Lung (tissue), 11 donors: ENCODE measurements at regions not wholly inside any gene's neighbourhood (a gene's known extent, or its start where the extent isn't known, plus 50 kb on each side); places are given as distances from the start of the nearest gene placed in this dataset.
"Not testable (repeated sequence)": the region's sequence is repeated elsewhere in the genome, so short reads cannot be mapped to it uniquely, and the experiment has no call there.

Experiments
- ATAC-seq: fragments of 200-7000 bp; cut with Tn5 transposase; one replicate; pipeline ENCODE4 v1.9.1; 2020; ENCODE audit warnings: moderate number of reproducible peaks; ENCODE audit not compliant: insufficient read depth, low FRiP score
- DNase-seq, 3 donors: peaks; one replicate each; pipeline ENCODE4 v3.0.0-alpha.2; 2013 to 2017
- H3K27ac ChIP-seq, 2 donors: one replicate each; pipeline ENCODE4 v1.5.1; 2013; ENCODE audit warnings: mild to moderate bottlenecking in 2 of 2, moderate library complexity in 2 of 2, control low read depth in 1 of 2, inconsistent platforms in 1 of 2, low read depth in 1 of 2, low read length in 1 of 2
- H3K27me3 ChIP-seq, 3 donors: one replicate each; pipeline ENCODE4 v1.5.1; 2013; ENCODE audit warnings: low read length in 2 of 3; ENCODE audit not compliant: control insufficient read depth in 3 of 3, insufficient read depth in 3 of 3
- H3K36me3 ChIP-seq, 4 donors: one replicate each; pipeline ENCODE4 v1.5.1; 2013; ENCODE audit warnings: low read length in 4 of 4, mild to moderate bottlenecking in 1 of 4, moderate library complexity in 1 of 4; ENCODE audit not compliant: control insufficient read depth in 4 of 4, insufficient read depth in 4 of 4
- H3K4me1 ChIP-seq, 5 donors: one replicate each; pipeline ENCODE4 v1.5.1; 2013; ENCODE audit warnings: low read length in 5 of 5, mild to moderate bottlenecking in 2 of 5, moderate library complexity in 1 of 5; ENCODE audit not compliant: control insufficient read depth in 5 of 5, insufficient read depth in 5 of 5
- H3K4me3 ChIP-seq: one replicate; pipeline ENCODE4 v1.5.1; 2013; ENCODE audit warnings: mild to moderate bottlenecking, control low read depth, moderate library complexity
- H3K9ac ChIP-seq, 2 donors: one replicate each; pipeline ENCODE4 v1.5.1; 2013; ENCODE audit warnings: low read length in 2 of 2, control low read depth in 1 of 2; ENCODE audit not compliant: insufficient read depth in 1 of 2
- H3K9me3 ChIP-seq, 4 donors: one replicate each; pipeline ENCODE4 v1.5.1; 2013; ENCODE audit warnings: low read length in 3 of 4, mild to moderate bottlenecking in 1 of 4, moderate library complexity in 1 of 4; ENCODE audit not compliant: control insufficient read depth in 4 of 4, insufficient read depth in 3 of 4
- WGBS, 2 donors: extraction: QIAGEN DNeasy Blood & Tissue Kit; methylation state at CpG; one replicate each; pipeline ENCODE4 v1.1.7; 2013; 5-methylcytosine and 5-hydroxymethylcytosine counted together
- TF ChIP-seq, protein P1 (sequence below): IDR thresholded peaks from 2 replicates; pipeline ENCODE4 v1.5.1; 2012; ENCODE audit warnings: mild to moderate bottlenecking; ENCODE audit errors: control extremely low read depth, extremely low read depth
- donor health status: control.
- donor health status: control.
- donor health status: Bipolar disorder and iron deficiency.
- donor health status: healthy.
- donor health status: DM: yes; HTN: yes; CAD: no.

DNA sequence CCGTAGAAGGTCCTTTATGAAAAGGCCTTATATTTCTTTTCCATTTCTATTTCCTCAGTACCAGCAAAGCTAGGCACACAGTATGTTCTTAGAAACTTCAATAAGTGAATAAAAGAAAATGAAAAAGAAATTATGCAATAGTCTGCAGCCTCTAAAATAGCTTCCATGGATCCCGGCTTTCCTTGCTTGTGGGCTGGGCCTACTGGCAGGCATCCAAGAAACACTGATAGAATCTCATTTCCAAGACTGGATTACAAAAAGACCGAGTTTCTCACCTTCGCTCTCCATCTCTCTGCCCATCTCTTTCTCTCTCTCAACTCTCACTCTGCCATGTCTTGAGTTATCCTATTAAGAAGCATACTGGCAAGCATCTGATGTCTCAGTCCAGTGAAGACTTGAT, 187.5 kb upstream of the FKBP1C start:
- H3K4me3 ChIP-seq: no peak overlapping the region
- no peaks in the 10 kb centered on the region for H3K36me3 ChIP-seq
- H3K9ac ChIP-seq: no peak overlapping the region
- 47 to 78% methylated on average over 4 of the region's 4 CpGs for WGBS, 2 donors
- no peaks in the 10 kb centered on the region for H3K27me3 ChIP-seq
- TF ChIP-seq, protein P1, sequence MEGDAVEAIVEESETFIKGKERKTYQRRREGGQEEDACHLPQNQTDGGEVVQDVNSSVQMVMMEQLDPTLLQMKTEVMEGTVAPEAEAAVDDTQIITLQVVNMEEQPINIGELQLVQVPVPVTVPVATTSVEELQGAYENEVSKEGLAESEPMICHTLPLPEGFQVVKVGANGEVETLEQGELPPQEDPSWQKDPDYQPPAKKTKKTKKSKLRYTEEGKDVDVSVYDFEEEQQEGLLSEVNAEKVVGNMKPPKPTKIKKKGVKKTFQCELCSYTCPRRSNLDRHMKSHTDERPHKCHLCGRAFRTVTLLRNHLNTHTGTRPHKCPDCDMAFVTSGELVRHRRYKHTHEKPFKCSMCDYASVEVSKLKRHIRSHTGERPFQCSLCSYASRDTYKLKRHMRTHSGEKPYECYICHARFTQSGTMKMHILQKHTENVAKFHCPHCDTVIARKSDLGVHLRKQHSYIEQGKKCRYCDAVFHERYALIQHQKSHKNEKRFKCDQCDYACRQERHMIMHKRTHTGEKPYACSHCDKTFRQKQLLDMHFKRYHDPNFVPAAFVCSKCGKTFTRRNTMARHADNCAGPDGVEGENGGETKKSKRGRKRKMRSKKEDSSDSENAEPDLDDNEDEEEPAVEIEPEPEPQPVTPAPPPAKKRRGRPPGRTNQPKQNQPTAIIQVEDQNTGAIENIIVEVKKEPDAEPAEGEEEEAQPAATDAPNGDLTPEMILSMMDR: no peak
- no peak for DNase-seq
- H3K4me1 ChIP-seq: no peaks in the 10 kb centered on the region
- peaks cover 0 to 3% (median 0%) of the 10 kb centered on the region in 4 donors for H3K9me3 ChIP-seq
- ATAC-seq: no peak
- no peak overlapping the region for H3K27ac ChIP-seq

DNA sequence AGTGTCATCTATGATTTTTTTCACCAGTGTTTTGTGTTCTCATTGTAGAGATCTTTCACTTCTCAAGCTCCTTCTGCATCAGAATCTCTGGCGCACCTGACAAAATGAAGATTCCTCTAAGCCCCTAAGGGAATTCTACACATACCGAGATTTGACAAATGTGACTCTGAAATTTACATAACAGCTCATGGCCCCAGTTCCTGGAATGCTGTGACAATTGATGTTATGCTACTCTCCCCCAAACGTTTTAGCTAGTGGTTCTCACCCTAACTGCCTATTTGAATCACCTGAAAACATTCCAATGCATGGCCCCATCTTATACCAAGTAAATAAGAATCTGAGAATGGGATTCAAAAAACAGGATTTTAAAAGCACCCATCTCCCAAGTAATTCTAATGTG, 162.1 kb upstream of the FKBP1C start:
- no peaks in the 10 kb centered on the region for H3K36me3 ChIP-seq
- no peak overlapping the region for H3K27ac ChIP-seq
- H3K27me3 ChIP-seq: no peaks in the 10 kb centered on the region
- 61 to 72% methylated on average over 3 of the region's 3 CpGs for WGBS, 2 donors
- ATAC-seq (no peak), DNase-seq (no peak)
- H3K4me3 ChIP-seq: no peak overlapping the region
- TF ChIP-seq, protein P1: no peak
- H3K4me1 ChIP-seq: no peaks in the 10 kb centered on the region
- no peak overlapping the region for H3K9ac ChIP-seq
- H3K9me3 ChIP-seq: no peaks in the 10 kb centered on the region

DNA sequence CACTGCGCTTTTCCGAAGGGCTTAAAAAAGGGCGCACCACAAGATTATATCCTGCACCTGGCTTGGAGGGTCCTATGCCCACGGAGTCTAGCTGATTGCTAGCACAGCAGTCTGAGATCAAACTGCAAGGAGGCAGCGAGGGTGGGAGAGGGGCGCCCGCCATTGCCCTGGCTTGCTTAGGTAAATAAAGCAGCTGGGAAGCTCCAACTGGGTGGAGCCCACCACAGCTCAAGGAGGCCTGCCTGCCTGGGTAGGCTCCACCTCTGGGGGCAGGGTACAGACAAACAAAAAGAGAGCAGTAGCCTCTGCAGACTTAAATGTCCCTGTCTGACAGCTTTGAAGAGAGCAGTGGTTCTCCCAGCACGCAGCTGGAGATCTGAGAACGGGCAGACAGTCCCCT, 158.1 kb upstream of the FKBP1C start:
- not testable (repeated sequence) for H3K4me1 ChIP-seq, H3K27me3 ChIP-seq, ATAC-seq, H3K27ac ChIP-seq, H3K9ac ChIP-seq, H3K9me3 ChIP-seq, H3K36me3 ChIP-seq, DNase-seq, H3K4me3 ChIP-seq
- WGBS, 2 donors: 84 to 91% methylated on average over 9 of the region's 9 CpGs

DNA sequence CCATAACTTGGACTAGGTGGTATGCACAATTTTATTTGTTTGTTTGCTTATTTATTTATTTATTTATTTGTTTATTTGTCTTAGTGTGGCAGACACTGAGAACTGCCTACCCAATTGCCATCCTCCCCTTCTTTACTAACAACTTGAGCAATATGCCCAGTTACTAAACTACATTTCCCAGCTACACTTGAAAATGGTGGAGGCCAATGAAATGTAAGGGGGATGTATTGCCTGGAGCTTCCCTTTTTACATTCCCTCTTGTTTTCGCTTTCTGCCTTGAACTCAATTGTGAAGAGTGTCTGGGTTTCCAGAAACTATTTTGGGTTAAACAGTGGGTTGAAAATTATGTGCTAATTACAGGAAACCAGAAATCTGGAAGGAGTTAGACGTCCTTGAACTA, 152.7 kb upstream of the FKBP1C start:
- ATAC-seq (no peak), DNase-seq (no peak)
- TF ChIP-seq, protein P1: no peak
- Histone ChIP-seq H3K27ac (no peak overlapping the region), H3K9ac (no peak overlapping the region), H3K36me3 (no peaks in the 10 kb centered on the region), H3K4me3 (no peak overlapping the region), H3K9me3 (peaks cover 0 to 6% (median 2%) of the 10 kb centered on the region in 4 donors), H3K4me1 (no peaks in the 10 kb centered on the region), H3K27me3 (no peaks in the 10 kb centered on the region)
- 21 to 34% methylated on average over 2 of the region's 2 CpGs for whole genome bisulfite sequencing, 2 donors
